D721Med (cell line): ENCODE measurements at regions not wholly inside any gene's neighbourhood (a gene's known extent, or its start where the extent isn't known, plus 50 kb on each side); places are given as distances from the start of the nearest gene placed in this dataset.

Experiments used
- DNase-seq: peaks from one replicate; pipeline ENCODE4 v3.0.0; 2011; ENCODE audit warnings: low spot score; ENCODE audit not compliant: insufficient read length
- FAIRE-seq: peaks from 2 replicates; lab custom pipeline; 2011; peaks lifted over from hg19 to GRCh38; lab: Jason Lieb, UNC
- TF ChIP-seq, protein P1 (sequence below): IDR thresholded peaks from 2 replicates; pipeline ENCODE4 v1.5.1; 2012; ENCODE audit warnings: mild to moderate bottlenecking, control low read depth; ENCODE audit not compliant: insufficient read depth; ENCODE audit errors: missing control alignments

DNA sequence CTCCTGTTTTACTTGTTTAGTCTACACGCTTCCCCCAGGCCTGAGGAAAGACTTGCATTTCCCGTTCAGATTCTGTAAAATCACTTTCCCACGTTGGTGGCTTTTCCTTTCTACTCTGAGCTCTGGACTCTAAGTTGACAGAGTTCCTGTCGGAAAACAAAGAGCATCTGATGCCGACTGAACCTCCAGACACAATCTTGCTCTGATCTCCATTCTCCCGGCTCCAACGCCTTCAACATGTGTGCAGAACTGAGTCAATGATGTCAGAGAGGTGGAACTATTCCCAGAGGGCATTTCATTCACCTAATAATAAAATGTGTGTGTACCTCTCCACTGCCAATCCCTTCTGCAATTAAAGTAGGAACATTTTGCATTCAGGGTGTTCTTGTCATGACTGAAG is 147.7 kb downstream of the MIS18A start:
- FAIRE-seq (no peak), DNase-seq (no peak)
- TF ChIP-seq, protein P1, sequence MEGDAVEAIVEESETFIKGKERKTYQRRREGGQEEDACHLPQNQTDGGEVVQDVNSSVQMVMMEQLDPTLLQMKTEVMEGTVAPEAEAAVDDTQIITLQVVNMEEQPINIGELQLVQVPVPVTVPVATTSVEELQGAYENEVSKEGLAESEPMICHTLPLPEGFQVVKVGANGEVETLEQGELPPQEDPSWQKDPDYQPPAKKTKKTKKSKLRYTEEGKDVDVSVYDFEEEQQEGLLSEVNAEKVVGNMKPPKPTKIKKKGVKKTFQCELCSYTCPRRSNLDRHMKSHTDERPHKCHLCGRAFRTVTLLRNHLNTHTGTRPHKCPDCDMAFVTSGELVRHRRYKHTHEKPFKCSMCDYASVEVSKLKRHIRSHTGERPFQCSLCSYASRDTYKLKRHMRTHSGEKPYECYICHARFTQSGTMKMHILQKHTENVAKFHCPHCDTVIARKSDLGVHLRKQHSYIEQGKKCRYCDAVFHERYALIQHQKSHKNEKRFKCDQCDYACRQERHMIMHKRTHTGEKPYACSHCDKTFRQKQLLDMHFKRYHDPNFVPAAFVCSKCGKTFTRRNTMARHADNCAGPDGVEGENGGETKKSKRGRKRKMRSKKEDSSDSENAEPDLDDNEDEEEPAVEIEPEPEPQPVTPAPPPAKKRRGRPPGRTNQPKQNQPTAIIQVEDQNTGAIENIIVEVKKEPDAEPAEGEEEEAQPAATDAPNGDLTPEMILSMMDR: no peak

DNA sequence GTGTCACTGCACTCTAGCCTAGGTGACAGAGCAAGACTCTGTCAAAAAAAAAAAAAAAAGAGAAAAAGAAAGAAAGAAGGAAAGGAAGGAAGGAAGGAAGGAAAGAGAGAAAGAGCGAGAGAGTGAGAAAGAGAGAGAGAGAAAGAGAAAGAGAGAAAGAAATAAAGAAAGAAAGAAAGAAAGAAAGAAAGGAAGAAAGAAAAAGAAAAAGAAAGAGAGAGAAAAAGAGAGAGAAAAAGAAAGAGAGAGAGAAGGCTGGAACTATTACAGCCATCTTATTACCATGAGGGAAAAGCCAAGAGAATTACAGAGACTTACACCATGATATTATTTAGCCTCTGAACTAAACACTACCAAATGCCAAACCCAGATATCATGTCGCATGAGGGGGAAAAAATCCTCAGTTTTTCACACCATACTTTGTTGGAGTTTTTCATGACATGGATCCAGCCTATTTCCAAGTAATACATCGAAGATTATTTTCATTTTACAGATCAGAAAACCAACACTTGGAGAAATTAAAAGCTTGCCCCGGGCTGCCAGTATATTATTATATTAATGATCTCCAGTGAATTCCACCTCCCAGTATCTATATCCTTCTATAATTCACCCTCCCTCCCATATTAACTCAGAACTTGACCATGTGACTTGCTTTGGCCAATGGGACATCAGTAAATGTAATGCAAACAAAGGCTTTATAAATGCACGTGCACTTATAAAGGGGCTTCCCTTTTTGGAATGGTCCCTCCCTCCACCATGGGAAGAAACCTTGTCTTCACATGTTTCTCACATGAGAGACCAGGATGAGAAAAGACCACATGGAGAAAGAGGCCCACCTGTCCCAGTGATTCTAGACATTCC is 148.6 kb downstream of the MIS18A start:
- FAIRE-seq: no peak
- TF ChIP-seq, protein P1: no peak

DNA sequence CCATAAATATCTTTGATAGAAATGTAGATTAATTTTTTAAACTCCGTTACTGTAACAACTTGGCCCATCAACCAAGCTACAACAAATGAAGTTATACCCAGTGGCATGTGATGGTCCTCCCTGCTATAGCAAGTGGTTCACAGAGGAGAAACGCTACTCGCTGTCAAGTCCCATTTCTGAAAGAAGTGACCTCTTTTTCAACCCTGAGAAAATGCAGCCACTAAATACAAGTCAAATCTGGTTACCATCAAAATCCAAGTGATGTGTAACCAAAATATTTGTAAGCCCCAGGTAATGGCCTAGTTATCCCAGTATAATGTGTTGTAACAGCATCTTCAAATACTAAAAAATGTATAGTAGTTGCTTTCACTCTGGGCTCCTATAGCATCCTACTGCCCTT is 151.8 kb downstream of the MIS18A start:
- FAIRE-seq (no peak), DNase-seq (no peak)
- TF ChIP-seq, protein P1: no peak

More for the DNA sequence above, 148.6 kb downstream of the MIS18A start:
- DNase-seq: no peak

DNA sequence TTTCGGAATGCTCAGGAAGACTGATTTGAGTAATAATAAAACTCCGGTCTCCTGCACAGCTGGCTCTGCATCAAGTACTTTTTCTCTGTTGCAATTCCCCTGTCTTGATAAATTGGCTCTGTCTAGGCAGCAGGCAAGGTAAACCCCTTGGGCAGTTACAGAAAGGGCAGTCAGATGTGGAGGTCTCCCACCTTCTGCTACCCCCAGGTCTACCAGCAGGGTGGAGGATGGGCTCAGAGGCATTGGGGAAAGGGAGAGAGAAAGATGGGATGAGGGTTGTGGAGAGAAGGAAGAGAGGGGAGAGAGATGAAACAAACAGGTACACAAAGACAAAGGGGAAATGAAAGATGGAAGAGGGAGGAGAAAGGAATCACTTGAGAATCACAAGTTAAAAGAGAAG is 156.8 kb downstream of the MIS18A start:
- DNase-seq (no peak), FAIRE-seq (no peak)
- TF ChIP-seq, protein P1: no peak

DNA sequence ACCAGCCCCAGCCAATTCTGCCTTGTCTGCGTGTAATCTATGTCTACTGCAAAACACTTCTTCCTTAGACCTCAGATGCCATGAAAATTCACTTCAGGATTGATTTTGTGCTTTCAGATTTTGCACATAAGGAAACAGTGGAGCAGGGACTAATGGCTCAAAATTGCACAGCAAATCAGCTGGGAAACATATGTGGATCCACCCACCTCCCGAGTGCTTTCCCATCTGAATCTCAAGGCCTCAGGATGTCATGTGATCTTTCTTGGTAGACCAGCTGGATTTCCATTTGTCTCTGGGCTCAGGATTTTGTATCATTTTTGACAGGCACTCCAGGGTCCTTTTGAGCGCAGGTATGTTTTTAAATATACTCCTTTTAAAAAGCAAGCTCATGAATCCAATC is 158.6 kb downstream of the MIS18A start:
- DNase-seq (no peak), FAIRE-seq (no peak)
- TF ChIP-seq, protein P1: no peak

DNA sequence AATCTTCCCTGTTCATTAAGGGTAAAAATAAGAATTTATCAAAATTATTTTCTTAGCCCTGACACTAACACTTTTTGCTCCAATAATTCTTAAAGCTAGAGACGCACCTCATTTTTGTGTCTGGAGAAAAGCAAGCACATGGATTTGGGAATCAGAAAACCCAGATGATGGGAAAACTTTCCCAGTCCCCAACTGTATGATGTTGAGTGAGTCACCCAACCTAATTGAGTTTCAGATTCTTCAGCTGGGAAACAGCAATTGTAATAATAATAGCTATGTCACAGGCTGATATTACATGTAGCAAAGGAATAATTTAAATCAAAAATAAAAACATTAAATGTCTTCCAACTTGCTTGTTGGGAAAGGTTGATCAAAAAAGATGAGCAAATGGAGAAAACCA is 159.0 kb downstream of the MIS18A start:
- DNase-seq: no peak
- TF ChIP-seq, protein P1: no peak
- FAIRE-seq: no peak

DNA sequence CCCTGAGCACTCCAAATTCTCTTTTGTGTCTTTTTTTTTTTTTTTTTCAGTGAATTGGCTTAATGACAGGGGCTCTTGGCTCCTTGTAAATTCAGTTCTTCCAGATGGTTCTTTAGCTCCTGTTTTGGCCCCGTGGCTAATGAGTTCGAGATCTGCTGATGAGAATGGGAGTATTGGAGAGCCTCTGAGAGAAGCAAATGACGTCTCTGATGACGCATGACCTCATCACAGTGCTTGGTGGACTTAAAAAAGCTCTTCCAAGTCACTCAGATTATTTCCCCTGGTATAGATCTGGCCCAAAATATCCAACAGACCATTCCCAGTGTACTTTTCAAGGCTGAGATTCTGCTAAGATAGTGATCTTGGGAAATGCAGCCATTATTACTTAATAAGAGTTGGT is 159.5 kb downstream of the MIS18A start:
- FAIRE-seq (no peak), DNase-seq (no peak)
- TF ChIP-seq, protein P1: no peak
